ENCODE measurements at regions not wholly inside any gene's neighbourhood (a gene's known extent, or its start where the extent isn't known, plus 50 kb on each side); places are given as distances from the start of the nearest gene placed in this dataset.

GRCh38 chr3:106719077-106719476 lies 658.2 kb upstream of the CCDC54 start:
- TF ChIP-seq YY1 (IDR thresholded peaks at IDR 0.05; ENCODE audit: insufficient read depth, insufficient read length) (no peak), SUZ12 (IDR thresholded peaks at IDR 0.05; ENCODE audit: extremely low read depth, insufficient read depth, insufficient read length) (no peak)
